GM13976 (cell line): ENCODE measurements at regions not wholly inside any gene's neighbourhood (a gene's known extent, or its start where the extent isn't known, plus 50 kb on each side); places are given as distances from the start of the nearest gene placed in this dataset.

Experiments
- DNase-seq: peaks from one replicate; pipeline ENCODE4 v3.0.0; 2012; ENCODE audit warnings: low spot score
- CTCF ChIP-seq: IDR thresholded peaks from 2 replicates; pipeline ENCODE4 v1.5.1; 2012; ENCODE audit warnings: borderline replicate concordance, mild to moderate bottlenecking; ENCODE audit not compliant: insufficient read depth; ENCODE audit errors: extremely low read depth, missing control alignments, control extremely low read depth
- in situ Hi-C: fragments of 300-500 bp; cut with MboI; formaldehyde crosslinking; loops from one replicate; pipeline ENCODE4 v1.12.0; 2022; ENCODE audit warnings: low sequenced_read_pairs, mixed read lengths, inconsistent platforms; ENCODE audit not compliant: unreplicated experiment

DNA sequence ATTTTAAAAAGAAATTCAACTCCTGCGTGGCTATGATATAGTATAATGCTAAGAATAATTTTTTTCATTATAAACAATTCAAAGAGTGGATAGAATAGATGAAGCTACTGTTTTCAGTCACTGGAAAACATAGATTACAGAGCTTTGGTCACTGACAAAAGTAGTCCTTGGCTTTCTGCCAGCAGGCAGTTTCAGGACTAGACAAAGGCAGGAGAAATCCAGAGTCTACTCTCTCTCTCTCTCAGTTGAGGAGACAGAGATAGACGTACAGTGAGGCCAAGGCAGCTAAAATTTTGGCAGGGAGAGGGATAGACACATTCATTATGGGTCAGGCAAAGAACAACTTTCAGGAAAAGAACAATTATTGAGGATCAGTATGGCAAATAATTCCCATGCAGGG, 491.4 kb upstream of the CRIM1 start:
- in situ Hi-C loops = no loop called here
- TF ChIP-seq CTCF = no peak
- DNase-seq = no peak

GRCh38 chr2:35858216-35858615, 497.4 kb upstream of the CRIM1 start:
- in situ Hi-C loops = no loop called here
- TF ChIP-seq CTCF = no peak
- no peak for DNase-seq

DNA sequence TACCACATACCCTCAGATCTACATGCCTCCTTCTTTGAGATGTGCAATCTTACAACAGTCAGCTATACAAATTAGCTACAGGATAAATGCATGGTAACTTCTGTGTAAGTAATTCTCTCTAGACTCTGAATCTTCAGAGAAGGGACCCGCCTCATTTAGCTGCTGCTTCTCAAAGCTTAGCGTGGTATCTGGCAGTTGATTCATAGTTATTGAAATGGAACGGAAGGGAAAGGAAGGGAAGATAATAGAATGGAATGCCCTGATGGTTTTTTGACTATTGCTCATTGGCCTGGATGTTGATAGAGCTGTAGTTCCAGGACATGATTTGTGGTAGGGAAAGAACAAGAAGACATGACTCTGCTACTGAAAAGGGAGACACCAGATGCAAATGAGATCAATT, 498.1 kb upstream of the CRIM1 start:
- no peak for DNase-seq
- no peak for TF ChIP-seq CTCF
- in situ Hi-C loops = no loop called here

DNA sequence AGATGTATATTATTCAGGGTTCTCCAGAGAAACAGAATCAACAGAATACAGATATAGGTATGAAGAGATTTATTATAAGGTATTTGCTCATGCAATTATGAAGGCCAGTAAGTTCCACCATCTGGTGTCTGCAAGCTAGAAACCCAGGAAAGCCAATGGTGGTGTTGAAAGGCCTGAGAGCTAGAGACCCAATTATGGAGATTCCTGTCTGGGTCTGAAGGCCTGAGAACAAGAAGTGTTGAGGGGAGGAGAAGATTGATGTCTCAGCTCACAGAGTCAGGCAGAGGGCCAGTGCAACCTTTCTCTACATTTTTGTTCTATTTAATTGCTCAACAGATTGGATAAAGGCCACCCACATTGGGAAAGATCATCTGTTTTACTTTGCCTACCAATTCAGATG, 524.2 kb upstream of the CRIM1 start:
- in situ Hi-C loops = no loop called here
- no peak for DNase-seq
- TF ChIP-seq CTCF = no peak

DNA sequence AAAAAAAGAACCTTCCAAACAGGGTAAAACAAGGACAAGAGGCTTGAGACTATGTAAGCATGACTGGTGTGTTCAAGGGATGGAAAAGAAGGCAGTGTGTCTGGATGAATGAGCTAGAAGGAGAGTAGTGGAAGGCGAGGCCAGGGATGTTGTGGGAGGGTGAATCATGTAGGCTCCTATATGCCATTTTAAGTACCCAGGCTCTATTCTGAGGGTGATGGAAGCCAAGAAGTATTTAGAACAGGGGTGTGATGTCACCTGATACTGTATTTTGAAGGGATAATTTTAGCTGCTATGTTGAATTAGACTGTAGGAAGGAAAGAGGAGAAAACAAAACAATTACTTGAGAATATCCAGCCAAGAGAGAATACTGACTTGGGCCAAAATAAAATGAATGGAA, 524.7 kb upstream of the CRIM1 start:
- TF ChIP-seq CTCF = no peak
- in situ Hi-C loops = no loop called here
- DNase-seq = no peak

DNA sequence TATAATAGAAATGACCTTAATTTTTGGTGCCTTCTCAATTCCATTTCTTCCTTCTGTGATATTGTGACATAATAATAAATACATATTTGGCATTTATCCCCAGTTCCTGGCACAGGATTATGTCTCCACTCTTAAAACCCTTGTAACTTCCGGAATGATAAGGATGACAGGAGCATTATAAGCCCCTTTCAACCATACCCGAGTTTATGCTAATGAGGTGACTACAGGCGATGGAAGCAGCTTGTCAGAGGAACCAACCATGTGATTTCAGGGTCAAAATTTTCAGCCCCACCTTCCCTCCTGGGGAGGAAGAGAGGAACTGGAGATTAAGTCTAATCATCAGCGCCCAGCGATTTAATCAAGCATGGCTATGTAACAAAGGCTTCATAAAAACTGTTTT, 528.5 kb upstream of the CRIM1 start:
- TF ChIP-seq CTCF = no peak
- in situ Hi-C loops = no loop called here
- no peak for DNase-seq

GRCh38 chr2:35822716-35823115, 532.9 kb upstream of the CRIM1 start:
- no peak for DNase-seq
- no peak for TF ChIP-seq CTCF
- in situ Hi-C loops = no loop called here
